IMR-90 (cell line): ENCODE measurements at regions not wholly inside any gene's neighbourhood (a gene's known extent, or its start where the extent isn't known, plus 50 kb on each side); places are given as distances from the start of the nearest gene placed in this dataset.

Source experiments
- ATAC-seq: fragments of 200-7000 bp; cut with Tn5 transposase; 2 replicates; pipeline ENCODE4 v1.9.1; 2020; ENCODE audit warnings: low read depth, mild to moderate bottlenecking, moderate library complexity
- BruUV-seq: library from RNA; stranded (reverse); fragments of 400-500 nt; replicated peaks from 2 replicates; lab custom pipeline; 2021; lab: Mats Ljungman, UMichigan
- CTCF ChIA-PET: fragments of 300-600 bp; formaldehyde crosslinking; extraction: SDS; loops from one replicate; lab custom pipeline; 2021; ENCODE audit warnings: antibody characterized with exemption; lab: Yijun Ruan, JAX
- POLR2A ChIA-PET: fragments of 300-600 bp; sonication (Branson Sonifier 250); formaldehyde crosslinking; loops from one replicate; lab custom pipeline; 2022; ENCODE audit warnings: antibody characterized with exemption; ENCODE audit not compliant: unreplicated experiment; lab: Charles Lee
- DNase-seq: peaks from one replicate; pipeline ENCODE4 v3.0.0; 2013
- H2AFZ ChIP-seq: replicated peaks from 2 replicates; pipeline ENCODE3; 2013; ENCODE audit warnings: low read length, mild to moderate bottlenecking; ENCODE audit not compliant: poor library complexity
- H2AK5ac ChIP-seq: 2 replicates; pipeline ENCODE4 v1.6.1; 2013; ENCODE audit warnings: low read depth, low read length, inconsistent platforms
- H2AK9ac ChIP-seq: replicated peaks from 2 replicates; pipeline ENCODE3; 2013; ENCODE audit warnings: mild to moderate bottlenecking, low read depth, low read length, moderate library complexity; ENCODE audit not compliant: poor library complexity
- H2BK120ac ChIP-seq: 2 replicates; pipeline ENCODE4 v1.6.1; 2013; ENCODE audit warnings: low read depth, low read length, inconsistent platforms
- H2BK15ac ChIP-seq: 3 replicates; pipeline ENCODE4 v1.6.1; 2013; ENCODE audit warnings: low read depth, low read length, inconsistent platforms
- H2BK20ac ChIP-seq: 2 replicates; pipeline ENCODE4 v1.6.1; 2013; ENCODE audit warnings: low read depth, mild to moderate bottlenecking, inconsistent platforms, low read length, moderate library complexity
- H2BK5ac ChIP-seq: 2 replicates; pipeline ENCODE4 v1.6.1; 2013; ENCODE audit warnings: mild to moderate bottlenecking, low read depth, low read length, inconsistent platforms; ENCODE audit not compliant: poor library complexity, severe bottlenecking
- H3K14ac ChIP-seq: replicated peaks from 2 replicates; pipeline ENCODE4 v1.6.1; 2013; ENCODE audit warnings: low read depth, low read length, inconsistent platforms
- H3K18ac ChIP-seq: 2 replicates; pipeline ENCODE4 v1.6.1; 2013; ENCODE audit warnings: low read depth, low read length, control low read depth
- H3K23ac ChIP-seq: 2 replicates; pipeline ENCODE4 v1.6.1; 2013; ENCODE audit warnings: low read depth, low read length, inconsistent platforms
- H3K27ac ChIP-seq: 2 replicates; pipeline ENCODE4 v1.5.1; 2013; ENCODE audit warnings: mild to moderate bottlenecking, control low read depth, low read length; ENCODE audit not compliant: insufficient read depth
- H3K27me3 ChIP-seq: 2 replicates; pipeline ENCODE4 v1.6.1; 2013; ENCODE audit warnings: low read length; ENCODE audit not compliant: control insufficient read depth, insufficient read depth
- H3K36me3 ChIP-seq: 2 replicates; pipeline ENCODE4 v1.6.1; 2013; ENCODE audit warnings: low read length, mixed read lengths; ENCODE audit not compliant: control insufficient read depth, insufficient read depth
- H3K4ac ChIP-seq: 2 replicates; pipeline ENCODE4 v1.6.1; 2013; ENCODE audit warnings: low read depth, low read length, inconsistent platforms
- H3K4me1 ChIP-seq: 2 replicates; pipeline ENCODE4 v1.6.1; 2013; ENCODE audit warnings: low read length, mixed read lengths; ENCODE audit not compliant: control insufficient read depth, insufficient read depth
- H3K4me2 ChIP-seq: 2 replicates; pipeline ENCODE4 v1.6.1; 2013; ENCODE audit warnings: low read depth, mild to moderate bottlenecking, control low read depth, low read length, moderate library complexity
- H3K4me3 ChIP-seq: 2 replicates; pipeline ENCODE4 v1.5.1; 2013; ENCODE audit warnings: low read depth, mild to moderate bottlenecking, control low read depth, low read length, moderate library complexity; ENCODE audit not compliant: insufficient read depth
- H3K56ac ChIP-seq: 2 replicates; pipeline ENCODE4 v1.6.1; 2013; ENCODE audit warnings: low read length, inconsistent platforms; ENCODE audit not compliant: insufficient read depth; ENCODE audit errors: extremely low read depth
- H3K79me1 ChIP-seq, 2 experiments: 2 replicates each; pipeline ENCODE4 v1.6.1; 2013; ENCODE audit warnings: low read length in 2 of 2, inconsistent platforms in 1 of 2, low read depth in 1 of 2
- H3K9ac ChIP-seq: 2 replicates; pipeline ENCODE4 v1.6.1; 2013; ENCODE audit warnings: low read depth, low read length, control low read depth
- H3K9me1 ChIP-seq: 2 replicates; pipeline ENCODE4 v1.6.1; 2013; ENCODE audit warnings: low read length, inconsistent platforms; ENCODE audit not compliant: insufficient read depth
- H3K9me3 ChIP-seq: 2 replicates; pipeline ENCODE4 v1.6.1; 2013; ENCODE audit warnings: low read length; ENCODE audit not compliant: control insufficient read depth, insufficient read depth
- H4K20me1 ChIP-seq: 2 replicates; pipeline ENCODE4 v1.6.1; 2013; ENCODE audit warnings: low read length, inconsistent platforms; ENCODE audit not compliant: insufficient read depth
- H4K5ac ChIP-seq: 2 replicates; pipeline ENCODE4 v1.6.1; 2013; ENCODE audit warnings: mild to moderate bottlenecking, low read depth, low read length, control low read depth
- H4K8ac ChIP-seq, 2 experiments: 2 replicates each; pipeline ENCODE4 v1.6.1; 2013; ENCODE audit warnings: low read depth in 2 of 2, low read length in 2 of 2, control low read depth in 1 of 2, inconsistent platforms in 1 of 2
- H4K91ac ChIP-seq: 2 replicates; pipeline ENCODE4 v1.6.1; 2013; ENCODE audit warnings: low read depth, low read length, inconsistent platforms; ENCODE audit not compliant: insufficient read depth
- WGBS, 2 experiments: methylation state at CpG; one replicate each; pipeline versions ENCODE4 v1.1.5 to v1.1.7; 2013; ENCODE audit warnings: missing lambda C conversion rate in 2 of 2; ENCODE audit not compliant: insufficient read length in 1 of 2; ENCODE audit errors: extremely low coverage in 2 of 2; 5-methylcytosine and 5-hydroxymethylcytosine counted together
- dilution Hi-C: fragments of 300-500 bp; cut with HindIII; formaldehyde crosslinking; loops from one replicate; pipeline ENCODE4 v1.14.3; 2018; ENCODE audit warnings: low sequenced_read_pairs; ENCODE audit not compliant: unreplicated experiment
- in situ Hi-C: fragments of 300-500 bp; cut with MboI; formaldehyde crosslinking; loops from 3 replicates; pipeline ENCODE4 v1.14.3; 2019; ENCODE audit warnings: low sequenced_read_pairs, inconsistent platforms, mixed read lengths
- intact Hi-C: fragments of 100-400 bp; cut with micrococcal nuclease; formaldehyde crosslinking; loops from 2 replicates; pipeline ENCODE4 v1.10.0; 2022
- TF ChIP-seq, protein P1 (sequence below): fragments of 150-350 bp; IDR thresholded peaks from 2 replicates; pipeline ENCODE4 v1.6.1; 2016; ENCODE audit warnings: low read depth, mild to moderate bottlenecking, low read length, moderate library complexity, borderline replicate concordance

DNA sequence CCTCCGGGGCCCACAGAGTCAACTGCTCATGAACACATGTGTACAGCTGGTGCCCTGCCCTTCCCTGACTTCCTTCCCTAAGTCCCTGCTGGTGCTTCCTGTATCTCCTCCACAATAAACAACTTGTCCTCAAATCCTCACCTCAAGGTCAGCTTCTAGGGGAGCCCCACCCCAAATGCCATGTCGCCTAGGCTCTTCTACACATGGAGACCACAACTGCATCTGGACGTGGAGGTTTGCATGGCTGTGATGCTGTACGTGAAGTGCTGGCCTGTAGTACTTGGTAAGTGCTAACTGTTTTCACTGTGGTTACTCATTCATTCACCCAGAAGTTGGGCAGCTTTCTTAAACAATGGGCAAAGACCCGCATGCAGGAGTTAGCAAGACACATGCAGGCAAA, 359.5 kb downstream of the SHANK2 start:
- Histone ChIP-seq H3K9me1 (no peaks in the 10 kb centered on the region), H2BK5ac (no peak overlapping the region), H3K79me1 (no peaks in the 10 kb centered on the region), H3K18ac (no peak overlapping the region), H3K27me3 (no peaks in the 10 kb centered on the region), H3K9me3 (peaks cover 13% of the 10 kb centered on the region; the same call in 1 of the 2 replicates), H3K4me1 (no peaks in the 10 kb centered on the region), H2BK20ac (no peak overlapping the region), H2BK15ac (no peak overlapping the region), H2AFZ (no peak overlapping the region), H4K20me1 (no peaks in the 10 kb centered on the region), H3K56ac (no peak overlapping the region), H3K4me2 (no peak overlapping the region), H3K36me3 (peaks cover 2% of the 10 kb centered on the region; the same call in 1 of the 2 replicates), H3K14ac (no peak overlapping the region), H2AK5ac (no peak overlapping the region), H3K27ac (no peak overlapping the region), H3K9ac (no peak overlapping the region), H2BK120ac (no peak overlapping the region), H3K4me3 (no peak overlapping the region), H2AK9ac (no peak overlapping the region), H4K8ac (no peak overlapping the region), H3K23ac (no peak overlapping the region), H3K4ac (no peak overlapping the region), H4K5ac (no peak overlapping the region), H4K91ac (no peak overlapping the region)
- ChIA-PET CTCF (no interaction called here), POLR2A (no interaction called here)
- DNase-seq: no peak
- dilution Hi-C loops: no loop called here
- WGBS, 2 experiments: no CpG with 5 or more reads among the region's 5 CpGs
- ATAC-seq: no peak
- in situ Hi-C loops: no loop called here
- TF ChIP-seq, protein P1, sequence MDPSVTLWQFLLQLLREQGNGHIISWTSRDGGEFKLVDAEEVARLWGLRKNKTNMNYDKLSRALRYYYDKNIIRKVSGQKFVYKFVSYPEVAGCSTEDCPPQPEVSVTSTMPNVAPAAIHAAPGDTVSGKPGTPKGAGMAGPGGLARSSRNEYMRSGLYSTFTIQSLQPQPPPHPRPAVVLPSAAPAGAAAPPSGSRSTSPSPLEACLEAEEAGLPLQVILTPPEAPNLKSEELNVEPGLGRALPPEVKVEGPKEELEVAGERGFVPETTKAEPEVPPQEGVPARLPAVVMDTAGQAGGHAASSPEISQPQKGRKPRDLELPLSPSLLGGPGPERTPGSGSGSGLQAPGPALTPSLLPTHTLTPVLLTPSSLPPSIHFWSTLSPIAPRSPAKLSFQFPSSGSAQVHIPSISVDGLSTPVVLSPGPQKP: no peak
- intact Hi-C loops: no loop called here
- no TSS peak for BruUV-seq
